ENCODE measurements at regions not wholly inside any gene's neighbourhood (a gene's known extent, or its start where the extent isn't known, plus 50 kb on each side); places are given as distances from the start of the nearest gene placed in this dataset.

- FAIRE-seq (no peak), DNase-seq (ENCODE audit: low read depth) (no peak)
- TF ChIP-seq, protein P1, sequence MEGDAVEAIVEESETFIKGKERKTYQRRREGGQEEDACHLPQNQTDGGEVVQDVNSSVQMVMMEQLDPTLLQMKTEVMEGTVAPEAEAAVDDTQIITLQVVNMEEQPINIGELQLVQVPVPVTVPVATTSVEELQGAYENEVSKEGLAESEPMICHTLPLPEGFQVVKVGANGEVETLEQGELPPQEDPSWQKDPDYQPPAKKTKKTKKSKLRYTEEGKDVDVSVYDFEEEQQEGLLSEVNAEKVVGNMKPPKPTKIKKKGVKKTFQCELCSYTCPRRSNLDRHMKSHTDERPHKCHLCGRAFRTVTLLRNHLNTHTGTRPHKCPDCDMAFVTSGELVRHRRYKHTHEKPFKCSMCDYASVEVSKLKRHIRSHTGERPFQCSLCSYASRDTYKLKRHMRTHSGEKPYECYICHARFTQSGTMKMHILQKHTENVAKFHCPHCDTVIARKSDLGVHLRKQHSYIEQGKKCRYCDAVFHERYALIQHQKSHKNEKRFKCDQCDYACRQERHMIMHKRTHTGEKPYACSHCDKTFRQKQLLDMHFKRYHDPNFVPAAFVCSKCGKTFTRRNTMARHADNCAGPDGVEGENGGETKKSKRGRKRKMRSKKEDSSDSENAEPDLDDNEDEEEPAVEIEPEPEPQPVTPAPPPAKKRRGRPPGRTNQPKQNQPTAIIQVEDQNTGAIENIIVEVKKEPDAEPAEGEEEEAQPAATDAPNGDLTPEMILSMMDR (IDR thresholded peaks at IDR 0.05; ENCODE audit: insufficient read depth, low read length, severe bottlenecking) = no peak
- Histone ChIP-seq H3K27me3 (ENCODE audit: control insufficient read depth, insufficient read depth, low read length) (no peaks in the 10 kb centered on the region), H3K36me3 (ENCODE audit: control insufficient read depth, insufficient read depth, low read length) (no peaks in the 10 kb centered on the region), H3K4me3 (ENCODE audit: low read depth, low read length) (no peak overlapping the region)
Observed at GRCh38 chr6:105849746-105850145, 236.4 kb upstream of the PRDM1 start.

- FAIRE-seq (no peak), DNase-seq (ENCODE audit: low read depth) (no peak)
- Histone ChIP-seq H3K4me3 (ENCODE audit: low read depth, low read length) (no peak overlapping the region), H3K36me3 (ENCODE audit: control insufficient read depth, insufficient read depth, low read length) (no peaks in the 10 kb centered on the region), H3K27me3 (ENCODE audit: control insufficient read depth, insufficient read depth, low read length) (no peaks in the 10 kb centered on the region)
- TF ChIP-seq, protein P1 (IDR thresholded peaks at IDR 0.05; ENCODE audit: insufficient read depth, low read length, severe bottlenecking) = no peak
Observed at GRCh38 chr6:105847433-105847832, 238.7 kb upstream of the PRDM1 start.

GRCh38 chr6:105844275-105844883 lies 241.8 kb upstream of the PRDM1 start:
- FAIRE-seq = no peak
- TF ChIP-seq, protein P1 (IDR thresholded peaks at IDR 0.05; ENCODE audit: insufficient read depth, low read length, severe bottlenecking) = no peak
- no peak for DNase-seq (ENCODE audit: low read depth)

DNA sequence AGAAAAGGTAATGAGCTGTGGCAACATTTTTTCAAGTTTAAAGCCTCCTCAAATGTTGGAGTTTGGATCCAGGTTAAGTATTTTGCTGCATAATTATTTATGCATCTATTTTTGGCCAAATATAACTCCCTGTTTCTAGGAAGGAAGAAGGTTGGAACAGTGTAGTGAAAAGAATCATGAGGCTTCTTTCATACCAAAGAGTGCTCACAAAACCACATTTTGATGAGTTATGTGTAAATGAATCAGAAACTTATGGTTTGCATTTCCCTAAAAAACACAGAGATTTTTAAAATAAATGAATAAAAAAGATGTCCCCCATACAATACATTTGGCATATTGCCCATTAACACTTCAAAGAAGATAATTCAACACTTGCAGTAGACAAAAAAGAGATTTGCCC lies 246.9 kb upstream of the PRDM1 start:
- TF ChIP-seq, protein P1 (IDR thresholded peaks at IDR 0.05; ENCODE audit: insufficient read depth, low read length, severe bottlenecking) = no peak
- DNase-seq (ENCODE audit: low read depth) (no peak), FAIRE-seq (no peak)
- H3K4me3 ChIP-seq (ENCODE audit: low read depth, low read length) = no peak overlapping the region
- no peaks in the 10 kb centered on the region for H3K36me3 ChIP-seq (ENCODE audit: control insufficient read depth, insufficient read depth, low read length)
- H3K27me3 ChIP-seq (ENCODE audit: control insufficient read depth, insufficient read depth, low read length) = no peaks in the 10 kb centered on the region

More at GRCh38 chr6:105844275-105844883, 241.8 kb upstream of the PRDM1 start:
- no peaks in the 10 kb centered on the region for H3K36me3 ChIP-seq (ENCODE audit: control insufficient read depth, insufficient read depth, low read length)
- no peaks in the 10 kb centered on the region for H3K27me3 ChIP-seq (ENCODE audit: control insufficient read depth, insufficient read depth, low read length)
- no peak overlapping the region for H3K4me3 ChIP-seq (ENCODE audit: low read depth, low read length)

- H3K36me3 ChIP-seq (ENCODE audit: control insufficient read depth, insufficient read depth, low read length) = no peaks in the 10 kb centered on the region
- no peak for FAIRE-seq
- TF ChIP-seq, protein P1 (IDR thresholded peaks at IDR 0.05; ENCODE audit: insufficient read depth, low read length, severe bottlenecking) = no peak
- DNase-seq (ENCODE audit: low read depth) = no peak
- H3K4me3 ChIP-seq (ENCODE audit: low read depth, low read length) = no peak overlapping the region
- no peaks in the 10 kb centered on the region for H3K27me3 ChIP-seq (ENCODE audit: control insufficient read depth, insufficient read depth, low read length)
Observed at GRCh38 chr6:105838171-105838570, 248.0 kb upstream of the PRDM1 start.

DNA sequence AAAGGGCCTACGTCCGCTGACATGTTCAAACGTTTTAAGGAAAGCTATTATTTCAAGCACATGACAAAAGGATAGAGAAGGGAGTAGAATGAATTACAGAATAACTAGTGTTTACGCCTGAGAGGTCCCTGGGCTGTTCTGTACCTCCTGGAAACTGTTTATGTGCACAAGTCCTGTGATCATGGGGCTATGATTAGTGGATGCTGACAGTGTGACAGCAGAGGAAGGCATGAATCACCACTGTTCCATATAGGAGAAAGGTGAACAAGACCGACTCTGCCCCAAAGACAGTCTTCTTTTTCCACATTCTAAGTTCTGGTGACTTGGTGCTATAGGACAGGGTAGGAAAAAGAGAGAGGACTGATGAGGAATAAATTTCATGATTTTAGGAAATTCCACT lies 249.2 kb upstream of the PRDM1 start:
- TF ChIP-seq, protein P1 (IDR thresholded peaks at IDR 0.05; ENCODE audit: insufficient read depth, low read length, severe bottlenecking) = no peak
- Histone ChIP-seq H3K36me3 (ENCODE audit: control insufficient read depth, insufficient read depth, low read length) (no peaks in the 10 kb centered on the region), H3K4me3 (ENCODE audit: low read depth, low read length) (no peak overlapping the region), H3K27me3 (ENCODE audit: control insufficient read depth, insufficient read depth, low read length) (no peaks in the 10 kb centered on the region)
- DNase-seq (ENCODE audit: low read depth) (peak; percentile 29), FAIRE-seq (no peak)

All from bronchial epithelial cell (primary cell).